ENCODE measurements at regions not wholly inside any gene's neighbourhood (a gene's known extent, or its start where the extent isn't known, plus 50 kb on each side); places are given as distances from the start of the nearest gene placed in this dataset.

DNA sequence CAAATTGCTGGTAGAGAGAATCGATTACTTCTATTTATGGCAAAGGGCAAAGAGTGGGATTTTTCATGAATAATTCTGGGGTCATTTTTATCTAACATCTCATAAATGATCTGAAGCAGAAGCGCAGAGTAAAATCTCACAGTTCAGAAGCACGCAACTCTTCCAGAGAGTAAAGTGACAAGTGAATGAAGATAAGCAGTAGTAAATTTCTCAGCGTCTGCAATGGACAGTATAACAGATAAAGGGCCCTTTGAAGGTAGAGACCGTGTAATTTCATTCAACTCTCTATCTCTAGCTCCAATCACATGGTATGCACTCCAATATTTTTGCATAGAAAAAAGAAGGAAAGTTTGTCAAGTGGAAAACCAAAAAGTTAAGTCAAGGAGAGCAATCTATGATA, 521.1 kb upstream of the NECTIN3 start:
- H3K4me3 ChIP-seq (ENCODE audit: control insufficient read depth, low read depth, low read length): no peak overlapping the region
- DNase-seq (ENCODE audit: low read depth): no peak
- TF ChIP-seq, protein P1, sequence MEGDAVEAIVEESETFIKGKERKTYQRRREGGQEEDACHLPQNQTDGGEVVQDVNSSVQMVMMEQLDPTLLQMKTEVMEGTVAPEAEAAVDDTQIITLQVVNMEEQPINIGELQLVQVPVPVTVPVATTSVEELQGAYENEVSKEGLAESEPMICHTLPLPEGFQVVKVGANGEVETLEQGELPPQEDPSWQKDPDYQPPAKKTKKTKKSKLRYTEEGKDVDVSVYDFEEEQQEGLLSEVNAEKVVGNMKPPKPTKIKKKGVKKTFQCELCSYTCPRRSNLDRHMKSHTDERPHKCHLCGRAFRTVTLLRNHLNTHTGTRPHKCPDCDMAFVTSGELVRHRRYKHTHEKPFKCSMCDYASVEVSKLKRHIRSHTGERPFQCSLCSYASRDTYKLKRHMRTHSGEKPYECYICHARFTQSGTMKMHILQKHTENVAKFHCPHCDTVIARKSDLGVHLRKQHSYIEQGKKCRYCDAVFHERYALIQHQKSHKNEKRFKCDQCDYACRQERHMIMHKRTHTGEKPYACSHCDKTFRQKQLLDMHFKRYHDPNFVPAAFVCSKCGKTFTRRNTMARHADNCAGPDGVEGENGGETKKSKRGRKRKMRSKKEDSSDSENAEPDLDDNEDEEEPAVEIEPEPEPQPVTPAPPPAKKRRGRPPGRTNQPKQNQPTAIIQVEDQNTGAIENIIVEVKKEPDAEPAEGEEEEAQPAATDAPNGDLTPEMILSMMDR (IDR thresholded peaks at IDR 0.05; ENCODE audit: control insufficient read depth, insufficient read depth, low read depth, low read length, missing control alignments): no peak

DNA sequence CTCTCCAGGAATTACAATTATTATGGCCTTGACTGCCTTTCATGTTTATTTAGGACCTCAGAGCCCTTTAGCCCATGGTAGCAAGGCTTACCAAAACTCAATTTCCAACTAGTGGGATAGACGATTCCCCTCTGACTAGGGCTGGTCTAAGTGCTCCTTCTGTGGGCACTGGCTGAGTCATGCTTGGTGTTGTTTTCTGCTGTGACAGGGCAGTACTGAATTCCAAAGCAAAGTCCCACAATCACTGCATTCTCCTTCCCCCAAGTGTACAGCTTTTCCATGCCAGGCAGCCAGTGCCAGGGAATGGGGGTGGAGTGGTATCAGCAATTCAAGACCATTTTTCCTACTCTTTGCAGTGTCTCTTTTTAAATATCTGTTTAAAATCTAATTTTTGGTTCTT, 509.0 kb upstream of the NECTIN3 start:
- no peak for DNase-seq (ENCODE audit: low read depth)
- TF ChIP-seq, protein P1 (IDR thresholded peaks at IDR 0.05; ENCODE audit: control insufficient read depth, insufficient read depth, low read depth, low read length, missing control alignments): no peak
- H3K4me3 ChIP-seq (ENCODE audit: control insufficient read depth, low read depth, low read length): no peak overlapping the region

DNA sequence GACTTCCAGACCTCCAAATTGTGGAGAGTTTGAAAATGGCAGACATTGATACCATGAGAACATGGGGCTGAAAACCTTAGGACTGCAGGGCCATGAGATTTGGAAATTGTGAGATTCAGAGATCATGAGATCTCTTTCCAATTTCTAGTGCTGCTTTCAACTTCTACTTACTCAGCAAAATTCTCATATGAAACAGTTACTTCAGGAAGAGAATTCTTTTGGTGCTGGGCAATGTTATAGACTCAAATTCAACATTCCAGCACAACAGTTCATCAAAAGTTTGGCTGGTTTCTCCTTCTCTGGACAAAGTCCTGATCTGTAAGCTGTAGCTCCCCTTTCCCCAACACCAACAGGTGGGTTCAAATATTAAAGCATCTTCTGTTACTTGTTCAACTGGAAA, 506.9 kb upstream of the NECTIN3 start:
- TF ChIP-seq, protein P1 (IDR thresholded peaks at IDR 0.05; ENCODE audit: control insufficient read depth, insufficient read depth, low read depth, low read length, missing control alignments): no peak
- H3K4me3 ChIP-seq (ENCODE audit: control insufficient read depth, low read depth, low read length): no peak overlapping the region
- no peak for DNase-seq (ENCODE audit: low read depth)

DNA sequence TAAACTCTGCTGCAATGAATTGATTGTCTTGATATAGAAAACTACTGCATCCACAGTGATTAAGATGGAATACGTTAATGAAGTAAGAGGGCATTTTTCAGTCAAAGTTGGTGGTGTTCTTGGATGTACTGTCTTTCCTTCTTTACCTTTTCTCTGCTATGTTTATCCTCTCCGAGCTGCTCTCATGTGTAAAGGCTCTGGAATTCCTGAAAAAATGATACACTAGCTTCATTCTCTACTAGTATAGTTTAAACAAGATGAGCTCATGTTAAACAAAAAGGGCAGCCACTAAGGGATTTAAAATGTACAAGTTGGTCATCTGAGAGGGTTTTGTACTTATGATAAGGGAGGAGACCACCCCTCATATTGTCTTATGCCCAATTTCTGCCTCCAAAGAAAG, 504.6 kb upstream of the NECTIN3 start:
- no peak for DNase-seq (ENCODE audit: low read depth)
- TF ChIP-seq, protein P1 (IDR thresholded peaks at IDR 0.05; ENCODE audit: control insufficient read depth, insufficient read depth, low read depth, low read length, missing control alignments): no peak
- H3K4me3 ChIP-seq (ENCODE audit: control insufficient read depth, low read depth, low read length): no peak overlapping the region

DNA sequence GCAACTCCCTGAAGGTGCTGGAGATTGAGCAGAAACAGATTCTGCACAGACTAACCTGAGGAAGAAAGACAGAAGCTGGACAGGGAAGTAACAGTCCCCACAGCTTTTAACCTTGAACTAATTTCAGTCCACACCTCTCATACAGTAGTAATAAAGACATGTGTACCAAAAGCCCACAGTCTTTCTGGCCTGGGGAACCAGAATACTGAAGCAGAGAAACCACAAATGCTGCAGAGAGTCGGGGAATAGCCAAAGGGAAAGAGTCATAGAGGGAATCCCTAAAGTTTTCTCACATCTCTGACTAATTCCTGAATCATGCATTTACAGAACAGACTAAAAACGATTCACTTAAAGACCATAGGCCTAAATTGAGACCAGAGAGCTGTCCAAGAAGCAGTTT, 503.4 kb upstream of the NECTIN3 start:
- DNase-seq (ENCODE audit: low read depth): peak; percentile 52
- TF ChIP-seq, protein P1 (IDR thresholded peaks at IDR 0.05; ENCODE audit: control insufficient read depth, insufficient read depth, low read depth, low read length, missing control alignments): no peak
- no peak overlapping the region for H3K4me3 ChIP-seq (ENCODE audit: control insufficient read depth, low read depth, low read length)

DNA sequence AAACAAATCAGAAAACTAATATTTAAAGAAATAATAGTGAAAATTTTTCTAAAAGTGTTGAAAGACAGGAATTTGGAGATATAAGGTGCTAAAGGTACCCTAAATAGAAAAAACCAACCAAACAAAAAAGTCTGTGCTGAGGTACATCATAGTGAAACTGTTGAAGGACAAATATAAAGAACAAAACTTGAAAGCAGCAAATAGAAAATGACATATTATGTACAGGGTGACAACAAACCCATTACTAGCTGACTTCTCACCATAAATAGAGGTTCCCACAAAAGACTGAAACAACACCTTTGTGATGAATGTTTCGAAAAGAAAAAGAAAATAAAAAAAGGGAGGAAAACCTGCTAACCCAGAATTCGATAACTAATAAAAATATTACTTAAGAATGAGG, 502.5 kb upstream of the NECTIN3 start:
- H3K4me3 ChIP-seq (ENCODE audit: control insufficient read depth, low read depth, low read length): no peak overlapping the region
- DNase-seq (ENCODE audit: low read depth): no peak
- TF ChIP-seq, protein P1 (IDR thresholded peaks at IDR 0.05; ENCODE audit: control insufficient read depth, insufficient read depth, low read depth, low read length, missing control alignments): no peak

DNA sequence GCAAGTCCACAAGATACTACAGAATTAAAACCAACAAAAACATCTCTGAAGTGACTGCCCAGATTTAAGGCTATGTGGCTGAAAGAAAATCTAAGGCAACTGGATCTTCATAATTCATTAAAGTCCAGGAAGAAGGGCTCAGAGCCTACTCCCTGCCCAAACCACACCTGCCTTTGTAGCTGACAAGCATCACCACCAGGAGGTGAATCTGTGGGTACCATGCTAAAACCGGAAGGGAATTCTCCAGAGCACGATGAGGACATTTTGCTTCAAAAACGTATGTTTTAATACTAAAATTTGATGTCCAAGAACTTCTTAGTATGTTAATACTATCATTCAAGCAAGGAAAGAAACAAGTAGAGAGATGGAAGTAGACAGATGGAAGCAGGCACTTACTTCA, 495.9 kb upstream of the NECTIN3 start:
- DNase-seq (ENCODE audit: low read depth): no peak
- no peak overlapping the region for H3K4me3 ChIP-seq (ENCODE audit: control insufficient read depth, low read depth, low read length)
- TF ChIP-seq, protein P1 (IDR thresholded peaks at IDR 0.05; ENCODE audit: control insufficient read depth, insufficient read depth, low read depth, low read length, missing control alignments): no peak
